ENCODE measurements at regions not wholly inside any gene's neighbourhood (a gene's known extent, or its start where the extent isn't known, plus 50 kb on each side); places are given as distances from the start of the nearest gene placed in this dataset.

GRCh38 chr10:21080261-21080660, 183.2 kb upstream of the NEBL start:
- TF ChIP-seq CTCF (IDR thresholded peaks at IDR 0.05) (no peak), POLR2AphosphoS5 (IDR thresholded peaks at IDR 0.05; ENCODE audit: low read depth, low read length) (no peak), REST (IDR thresholded peaks at IDR 0.05; ENCODE audit: insufficient read depth in 1 of 2, low read depth in 2 of 2, low read length in 1 of 2) (no peak), TCF7L2 (IDR thresholded peaks at IDR 0.05; ENCODE audit: low read depth, low read length) (no peak), SIN3A (IDR thresholded peaks at IDR 0.05; ENCODE audit: borderline replicate concordance, insufficient read depth, low read depth, low read length) (no peak)
